Erythroblast (primary cell): ENCODE measurements at regions not wholly inside any gene's neighbourhood (a gene's known extent, or its start where the extent isn't known, plus 50 kb on each side); places are given as distances from the start of the nearest gene placed in this dataset.

Experiments used
- GATA1 ChIP-seq: IDR thresholded peaks from 2 replicates; pipeline ENCODE4 v1.6.1; 2011; ENCODE audit warnings: low read depth, mild to moderate bottlenecking, control low read depth, low read length, moderate library complexity
- POLR2A ChIP-seq: IDR thresholded peaks from 2 replicates; pipeline ENCODE4 v1.6.1; 2011; ENCODE audit warnings: mild to moderate bottlenecking, low read length

DNA sequence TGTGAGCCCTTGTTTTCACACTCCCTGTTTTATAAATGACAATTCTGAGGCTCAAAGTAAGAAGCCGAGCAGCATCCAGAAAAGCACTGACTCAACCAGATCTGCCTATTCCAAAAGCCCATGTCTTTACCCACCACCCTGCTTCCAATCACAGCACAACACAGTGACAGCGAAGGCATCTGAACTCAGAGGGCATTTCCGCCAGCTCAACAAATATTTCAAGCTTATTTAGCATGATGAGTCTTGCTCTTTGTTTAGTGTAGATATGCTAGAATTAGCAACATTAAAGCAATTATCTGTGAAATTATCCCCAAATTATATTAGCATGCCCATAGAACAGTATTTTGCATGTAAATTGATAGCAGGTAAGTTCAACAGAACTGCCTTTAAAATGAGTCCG, 359.1 kb upstream of the RAB6C start:
- TF ChIP-seq POLR2A = no peak
- no peak for TF ChIP-seq GATA1
